Mucosa of rectum (tissue), 2 donors: ENCODE measurements at regions not wholly inside any gene's neighbourhood (a gene's known extent, or its start where the extent isn't known, plus 50 kb on each side); places are given as distances from the start of the nearest gene placed in this dataset.

ENCODE experiments used
- H3K27ac ChIP-seq, 2 donors: one replicate each; pipeline ENCODE4 v1.7.0; 2013; ENCODE audit warnings: inconsistent platforms in 2 of 2, low read depth in 2 of 2, low read length in 2 of 2
- H3K27me3 ChIP-seq, 2 donors: one replicate each; pipeline ENCODE4 v1.7.0; 2013; ENCODE audit warnings: low read length in 2 of 2; ENCODE audit not compliant: control insufficient read depth in 2 of 2, insufficient read depth in 2 of 2
- H3K36me3 ChIP-seq, 2 donors: one replicate each; pipeline ENCODE4 v1.7.0; 2013; ENCODE audit warnings: low read length in 2 of 2; ENCODE audit not compliant: control insufficient read depth in 2 of 2, insufficient read depth in 2 of 2
- H3K4me1 ChIP-seq, 2 donors: one replicate each; pipeline ENCODE4 v1.7.0; 2013; ENCODE audit warnings: low read length in 2 of 2, mild to moderate bottlenecking in 1 of 2; ENCODE audit not compliant: control insufficient read depth in 2 of 2, insufficient read depth in 2 of 2
- H3K4me3 ChIP-seq, 2 donors: one replicate each; pipeline ENCODE4 v1.7.0; 2013; ENCODE audit warnings: low read length in 2 of 2
- H3K9ac ChIP-seq, 2 donors: one replicate each; pipeline ENCODE4 v1.7.0; 2013; ENCODE audit warnings: low read length in 2 of 2, low read depth in 1 of 2, mild to moderate bottlenecking in 1 of 2
- H3K9me3 ChIP-seq, 2 donors: one replicate each; pipeline ENCODE4 v1.7.0; 2013; ENCODE audit warnings: low read length in 2 of 2; ENCODE audit not compliant: control insufficient read depth in 2 of 2
- donor health status: healthy.
- donor health status: Normal muscosa, but diverticular disease.

- Histone ChIP-seq H3K36me3 (no peaks in the 10 kb centered on the region), H3K9me3 (no peaks in the 10 kb centered on the region), H3K4me3 (no peak overlapping the region), H3K27ac (no peak overlapping the region), H3K27me3 (peaks cover 0 to 4% of the 10 kb centered on the region in 2 donors), H3K9ac (no peak overlapping the region), H3K4me1 (peaks cover 5 to 25% of the 10 kb centered on the region in 2 donors)
Observed at GRCh38 chr10:78807504-78808203, 261.1 kb upstream of the ZMIZ1 start.

- peaks cover 0 to 4% of the 10 kb centered on the region in 2 donors for H3K27me3 ChIP-seq
- no peak overlapping the region for H3K27ac ChIP-seq
- H3K9ac ChIP-seq = no peak overlapping the region
- peaks cover 5 to 25% of the 10 kb centered on the region in 2 donors for H3K4me1 ChIP-seq
- H3K36me3 ChIP-seq = no peaks in the 10 kb centered on the region
- H3K4me3 ChIP-seq = no peak overlapping the region
- H3K9me3 ChIP-seq = no peaks in the 10 kb centered on the region
Observed at GRCh38 chr10:78808286-78808685, 260.5 kb upstream of the ZMIZ1 start.

GRCh38 chr10:78808736-78809367, 259.9 kb upstream of the ZMIZ1 start:
- H3K27ac ChIP-seq = no peak overlapping the region
- H3K4me3 ChIP-seq = no peak overlapping the region
- no peaks in the 10 kb centered on the region for H3K9me3 ChIP-seq
- H3K36me3 ChIP-seq = no peaks in the 10 kb centered on the region
- H3K9ac ChIP-seq = no peak overlapping the region
- peaks cover 0 to 4% of the 10 kb centered on the region in 2 donors for H3K27me3 ChIP-seq
- H3K4me1 ChIP-seq = peaks cover 5 to 25% of the 10 kb centered on the region in 2 donors

GRCh38 chr10:78811174-78811573, 257.6 kb upstream of the ZMIZ1 start:
- Histone ChIP-seq H3K4me1 (peaks cover 5 to 8% of the 10 kb centered on the region in 2 donors), H3K36me3 (no peaks in the 10 kb centered on the region), H3K9ac (no peak overlapping the region), H3K4me3 (no peak overlapping the region), H3K27ac (no peak overlapping the region), H3K9me3 (no peaks in the 10 kb centered on the region), H3K27me3 (peaks cover 0 to 4% of the 10 kb centered on the region in 2 donors)

GRCh38 chr10:78812571-78813318, 256.0 kb upstream of the ZMIZ1 start:
- no peak overlapping the region for H3K4me3 ChIP-seq
- peaks cover 0 to 4% of the 10 kb centered on the region in 2 donors for H3K27me3 ChIP-seq
- no peak overlapping the region for H3K27ac ChIP-seq
- H3K9ac ChIP-seq = no peak overlapping the region
- no peaks in the 10 kb centered on the region for H3K36me3 ChIP-seq
- H3K4me1 ChIP-seq = no peaks in the 10 kb centered on the region
- no peaks in the 10 kb centered on the region for H3K9me3 ChIP-seq

GRCh38 chr10:78813526-78813925, 255.2 kb upstream of the ZMIZ1 start:
- H3K27me3 ChIP-seq = peaks cover 0 to 4% of the 10 kb centered on the region in 2 donors
- H3K4me1 ChIP-seq = no peaks in the 10 kb centered on the region
- H3K4me3 ChIP-seq = no peak overlapping the region
- no peaks in the 10 kb centered on the region for H3K9me3 ChIP-seq
- no peak overlapping the region for H3K9ac ChIP-seq
- no peaks in the 10 kb centered on the region for H3K36me3 ChIP-seq
- H3K27ac ChIP-seq = no peak overlapping the region

- no peak overlapping the region for H3K4me3 ChIP-seq
- no peaks in the 10 kb centered on the region for H3K9me3 ChIP-seq
- H3K36me3 ChIP-seq = no peaks in the 10 kb centered on the region
- H3K4me1 ChIP-seq = no peaks in the 10 kb centered on the region
- H3K9ac ChIP-seq = no peak overlapping the region
- H3K27ac ChIP-seq = no peak overlapping the region
- peaks cover 0 to 4% of the 10 kb centered on the region in 2 donors for H3K27me3 ChIP-seq
Observed at GRCh38 chr10:78813998-78814399, 254.8 kb upstream of the ZMIZ1 start.

- Histone ChIP-seq H3K36me3 (no peaks in the 10 kb centered on the region), H3K9ac (no peak overlapping the region), H3K27ac (no peak overlapping the region), H3K9me3 (no peaks in the 10 kb centered on the region), H3K4me1 (no peaks in the 10 kb centered on the region), H3K27me3 (peaks cover 0 to 4% of the 10 kb centered on the region in 2 donors), H3K4me3 (no peak overlapping the region)
Observed at GRCh38 chr10:78814407-78814806, 254.4 kb upstream of the ZMIZ1 start.

GRCh38 chr10:78815702-78816334, 252.9 kb upstream of the ZMIZ1 start:
- H3K9ac ChIP-seq = no peak overlapping the region
- H3K27me3 ChIP-seq = peaks cover 0 to 4% of the 10 kb centered on the region in 2 donors
- H3K27ac ChIP-seq = no peak overlapping the region
- H3K4me1 ChIP-seq = no peaks in the 10 kb centered on the region
- no peaks in the 10 kb centered on the region for H3K36me3 ChIP-seq
- no peaks in the 10 kb centered on the region for H3K9me3 ChIP-seq
- no peak overlapping the region for H3K4me3 ChIP-seq

GRCh38 chr10:78817361-78817760, 251.4 kb upstream of the ZMIZ1 start:
- Histone ChIP-seq H3K27me3 (no peaks in the 10 kb centered on the region), H3K27ac (no peak overlapping the region), H3K4me3 (no peak overlapping the region), H3K36me3 (no peaks in the 10 kb centered on the region), H3K9me3 (no peaks in the 10 kb centered on the region), H3K9ac (no peak overlapping the region), H3K4me1 (no peaks in the 10 kb centered on the region)
